ENCODE measurements at regions not wholly inside any gene's neighbourhood (a gene's known extent, or its start where the extent isn't known, plus 50 kb on each side); places are given as distances from the start of the nearest gene placed in this dataset.
"Not testable (repeated sequence)": the region's sequence is repeated elsewhere in the genome, so short reads cannot be mapped to it uniquely, and the experiment has no call there.

DNA sequence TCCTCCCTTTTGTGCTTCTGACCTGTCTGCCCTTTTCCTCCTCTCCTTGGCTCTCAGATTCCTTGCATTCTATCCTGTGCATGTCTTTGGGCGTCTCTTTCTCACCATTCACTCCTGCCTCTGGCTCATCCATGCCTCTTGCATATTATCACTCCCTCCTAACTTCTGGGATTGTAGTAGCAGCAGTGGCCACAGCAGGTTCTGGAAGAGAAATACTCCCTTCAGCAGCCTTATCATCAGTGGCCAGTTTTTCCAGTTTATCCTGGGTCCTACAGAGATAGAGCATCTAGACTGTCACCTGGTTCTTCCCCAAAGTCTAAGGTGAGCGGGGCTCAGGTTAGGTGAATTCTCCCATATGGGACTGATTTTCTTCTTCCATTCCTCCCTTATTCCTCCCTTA is 354.0 kb upstream of the CCL2 start:
- no peak for DNase-seq

DNA sequence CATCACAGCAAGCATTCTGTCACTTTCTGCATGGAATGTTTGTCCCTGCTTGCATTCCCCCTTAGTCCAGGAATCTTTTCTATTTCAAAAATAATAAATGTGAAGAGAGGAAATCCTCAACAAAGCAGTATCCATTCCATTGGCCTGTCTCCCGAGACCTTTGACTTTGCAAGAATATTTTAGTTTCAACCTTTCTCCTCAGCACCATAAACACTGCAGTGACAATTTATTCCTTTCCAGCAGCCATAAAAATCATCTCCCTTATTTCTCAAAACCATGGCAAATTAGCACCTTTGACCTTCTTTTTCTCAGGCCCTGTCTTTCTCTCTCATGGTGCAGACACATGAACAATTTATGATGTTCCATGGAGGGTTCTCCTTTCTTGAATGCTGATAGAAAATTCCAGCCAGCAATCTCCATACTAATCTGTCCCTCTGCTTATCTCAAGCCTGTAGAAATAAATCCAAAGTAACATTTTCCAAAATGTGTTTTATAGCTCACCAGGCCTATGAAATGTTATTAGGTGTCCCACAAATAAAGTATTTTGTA is 352.1 kb upstream of the CCL2 start:
- DNase-seq, result peak; percentile 15

GRCh38 chr17:33904476-33904875 is 350.6 kb upstream of the CCL2 start:
- no peak for DNase-seq

DNA sequence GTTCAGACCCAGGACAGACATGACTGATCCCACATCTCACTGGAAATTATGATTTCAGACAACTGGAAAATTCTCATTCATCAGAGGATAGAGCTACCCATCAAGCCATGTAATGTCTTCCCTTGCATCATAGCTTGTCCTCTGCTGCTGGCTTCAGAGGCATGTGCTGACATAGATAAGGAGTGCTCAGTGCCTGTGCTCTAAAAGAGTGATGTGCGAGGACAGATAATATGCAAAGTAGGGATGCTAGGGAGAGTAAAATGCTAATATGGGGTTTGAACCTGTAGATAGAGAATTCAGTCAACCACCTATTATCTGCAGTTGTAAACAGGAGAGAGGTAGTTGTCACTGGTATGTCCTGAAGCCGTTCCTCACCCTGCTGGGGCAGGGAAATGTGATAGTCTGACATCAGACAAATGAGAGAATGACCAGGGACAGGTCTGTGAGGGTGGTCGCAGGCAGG is 349.7 kb upstream of the CCL2 start:
- DNase-seq, result no peak

DNA sequence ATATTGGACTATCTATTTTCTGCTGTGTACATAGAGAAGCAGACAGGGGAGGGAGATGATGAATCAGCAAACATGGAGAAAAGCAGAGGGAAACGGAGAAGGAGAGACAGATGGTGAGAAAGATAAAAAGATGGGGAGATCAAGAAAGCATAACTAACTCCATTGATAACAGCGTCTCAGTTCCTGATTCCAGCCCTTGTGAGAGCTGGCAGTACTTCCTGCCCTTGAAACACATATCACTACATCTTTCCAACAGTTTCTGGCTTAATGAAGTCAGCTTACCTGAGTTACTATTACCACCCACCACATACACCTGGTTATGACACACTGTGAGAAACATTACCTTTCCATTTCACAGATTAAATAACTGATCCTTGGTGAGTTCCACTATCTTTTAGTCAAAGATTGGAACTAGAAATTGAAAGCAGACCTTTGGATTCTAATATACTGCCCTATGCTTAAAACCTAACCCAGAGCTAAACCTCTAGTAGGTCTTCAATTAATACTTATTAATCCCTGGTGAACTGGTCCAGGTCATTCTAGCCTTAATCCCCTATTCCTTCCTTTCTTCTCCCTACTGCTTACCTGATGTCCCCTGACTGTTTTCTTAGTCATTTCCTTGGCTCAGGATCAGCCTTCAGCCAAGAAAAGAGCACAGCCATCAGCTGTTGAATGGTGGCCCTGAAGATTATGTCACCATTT is 346.6 kb upstream of the CCL2 start:
- no peak for DNase-seq

DNA sequence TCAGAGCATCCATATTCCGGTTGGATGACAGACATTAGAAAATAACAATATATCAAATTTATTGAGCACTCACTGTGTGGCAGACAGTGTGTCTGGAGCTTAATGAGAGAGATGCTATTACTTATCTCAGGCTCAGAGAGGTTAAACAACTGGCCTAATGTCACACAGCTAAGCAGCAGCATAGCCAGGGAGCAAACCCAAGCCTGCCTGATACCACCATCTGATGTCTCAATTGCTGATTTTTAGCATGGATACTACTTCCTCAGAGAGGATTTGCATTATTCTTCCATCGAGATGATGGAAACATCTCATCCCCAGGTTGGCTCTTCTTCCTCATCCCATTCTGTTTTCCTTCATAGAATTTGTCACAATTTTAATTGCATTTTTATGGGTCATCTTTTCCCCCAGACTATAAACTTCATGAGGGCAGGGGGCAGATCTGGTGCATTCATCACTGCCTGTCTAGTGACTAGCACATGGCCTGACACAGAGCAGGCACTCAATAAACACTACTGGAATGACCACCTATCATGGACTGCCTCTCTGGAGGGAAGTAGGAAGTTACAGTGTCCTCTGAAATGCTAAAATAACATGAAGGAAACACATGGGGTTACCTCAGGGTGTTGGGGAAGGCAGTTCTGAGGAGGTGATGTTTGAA is 344.8 kb upstream of the CCL2 start:
- DNase-seq, result no peak

DNA sequence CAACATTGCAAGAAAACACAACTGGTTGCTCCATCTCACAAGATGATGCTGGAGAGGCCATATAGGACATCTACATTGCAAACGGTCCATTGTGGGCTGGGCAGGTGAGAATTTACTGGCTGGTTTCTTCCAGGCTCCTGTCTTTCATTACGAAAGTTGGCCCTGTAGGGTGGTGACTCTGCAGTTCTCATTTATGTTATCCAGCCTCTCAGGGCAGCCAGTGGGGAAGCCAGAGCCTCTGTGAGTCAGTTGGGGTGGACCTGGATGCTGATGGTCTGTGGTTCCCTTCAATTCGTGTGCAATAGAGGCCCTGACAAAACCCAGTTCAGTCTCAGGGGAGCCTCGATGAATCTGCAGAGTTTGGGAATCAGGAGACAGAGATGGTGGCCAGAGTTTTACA is 341.0 kb upstream of the CCL2 start:
- no peak for DNase-seq

- DNase-seq, result no peak
Observed at GRCh38 chr17:33922971-33923370, 332.1 kb upstream of the CCL2 start.

- DNase-seq, result no peak
Observed at GRCh38 chr17:33924104-33924503, 331.0 kb upstream of the CCL2 start.

- no peak for DNase-seq
Observed at GRCh38 chr17:33925649-33926048, 329.4 kb upstream of the CCL2 start.

DNA sequence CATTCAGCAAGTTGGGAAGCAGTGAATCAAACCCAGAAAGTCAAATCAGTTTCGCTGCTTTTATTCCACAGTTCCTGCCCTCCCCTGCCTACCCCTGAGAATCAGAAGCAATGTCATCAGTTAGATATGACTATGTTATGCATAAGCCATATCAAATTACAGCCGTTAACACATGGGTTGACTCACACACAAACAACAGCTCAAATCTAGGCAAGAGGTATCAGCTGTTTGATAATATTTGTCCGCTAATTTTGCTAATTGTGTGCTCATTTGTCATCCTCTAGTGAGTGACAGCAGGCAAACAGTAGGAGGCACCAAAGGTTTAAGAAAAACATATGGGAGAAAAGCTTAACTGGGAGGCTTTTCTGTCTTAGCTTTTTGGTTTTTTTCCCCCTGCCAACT is 327.4 kb upstream of the CCL2 start:
- no peak for DNase-seq

GRCh38 chr17:33929181-33929724 is 325.8 kb upstream of the CCL2 start:
- DNase-seq, result no peak

DNA sequence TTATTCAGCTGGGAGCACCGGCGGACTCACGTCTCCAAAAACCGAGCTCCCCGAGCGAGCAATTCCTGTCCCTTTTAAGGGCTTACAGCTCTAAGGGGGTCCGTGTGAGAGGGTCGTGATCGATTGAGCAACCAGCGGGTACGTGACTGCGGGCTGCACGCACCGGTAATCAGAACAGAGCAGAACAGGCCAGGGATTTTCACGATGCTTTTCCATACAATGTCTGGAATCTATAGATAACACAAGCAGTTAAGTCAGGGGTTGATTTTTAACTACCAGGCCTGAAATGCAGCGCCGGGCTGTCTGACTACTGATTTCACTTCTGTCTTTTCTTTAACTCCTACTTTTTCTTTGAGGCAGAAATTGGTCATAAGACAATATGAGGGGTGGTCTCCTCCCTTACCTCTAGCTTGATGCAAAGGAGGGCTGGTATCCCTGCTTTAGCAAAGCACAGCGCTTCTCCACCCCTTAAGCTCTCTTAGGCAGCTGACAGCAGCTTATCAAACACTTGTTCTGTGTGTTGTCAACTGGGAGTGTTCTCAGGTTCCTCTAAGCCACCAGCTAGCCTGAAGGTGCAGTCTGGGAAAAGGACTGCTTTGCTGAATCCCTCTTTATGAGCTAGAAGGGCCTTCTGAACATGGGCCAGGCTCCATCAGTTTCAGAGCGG is 323.8 kb upstream of the CCL2 start:
- not testable (repeated sequence) for DNase-seq

- no peak for DNase-seq
Observed at GRCh38 chr17:33932996-33933395, 322.1 kb upstream of the CCL2 start.

DNA sequence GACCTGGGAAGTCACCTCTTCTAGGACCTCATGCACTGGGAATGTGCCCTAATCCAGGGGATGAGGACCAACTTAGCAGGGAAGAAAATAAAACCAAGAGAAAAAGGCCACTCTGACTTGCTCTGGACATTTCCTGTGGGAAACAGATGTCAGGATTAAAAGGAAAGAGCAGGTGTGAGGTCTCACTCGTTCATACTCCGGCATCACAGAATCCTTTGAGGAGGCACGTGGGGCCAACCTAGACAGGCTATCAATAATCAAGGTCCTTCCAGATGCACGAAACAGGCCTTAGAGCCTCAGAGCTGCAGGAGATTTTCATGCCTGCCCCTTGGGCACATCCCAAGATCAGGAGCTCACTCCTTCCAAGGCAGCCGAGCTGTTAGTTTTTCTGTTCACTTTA is 321.5 kb upstream of the CCL2 start:
- DNase-seq, result no peak

GRCh38 chr17:33934696-33935095 is 320.4 kb upstream of the CCL2 start:
- no peak for DNase-seq

GRCh38 chr17:33935822-33936221 is 319.3 kb upstream of the CCL2 start:
- DNase-seq, result no peak

DNA sequence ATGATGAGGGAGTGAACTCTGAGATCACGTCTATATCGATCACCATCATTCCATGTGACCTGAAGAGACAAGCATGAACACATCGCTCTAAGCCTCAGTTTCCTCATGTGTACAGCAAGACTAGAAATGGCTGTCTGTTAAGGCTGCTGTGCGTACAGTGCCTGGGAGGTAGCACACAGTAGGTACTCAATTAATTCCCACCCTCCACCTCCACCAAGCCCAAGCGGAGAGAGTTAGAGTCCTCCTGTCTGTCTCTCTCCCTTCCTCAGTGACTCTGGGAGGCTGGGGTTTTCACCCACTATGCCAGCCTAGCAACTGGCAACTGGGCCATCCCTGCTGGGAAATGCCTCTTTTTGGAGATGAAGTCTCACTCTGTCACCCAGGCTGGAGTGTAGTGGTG is 318.3 kb upstream of the CCL2 start:
- DNase-seq, result no peak

DNA sequence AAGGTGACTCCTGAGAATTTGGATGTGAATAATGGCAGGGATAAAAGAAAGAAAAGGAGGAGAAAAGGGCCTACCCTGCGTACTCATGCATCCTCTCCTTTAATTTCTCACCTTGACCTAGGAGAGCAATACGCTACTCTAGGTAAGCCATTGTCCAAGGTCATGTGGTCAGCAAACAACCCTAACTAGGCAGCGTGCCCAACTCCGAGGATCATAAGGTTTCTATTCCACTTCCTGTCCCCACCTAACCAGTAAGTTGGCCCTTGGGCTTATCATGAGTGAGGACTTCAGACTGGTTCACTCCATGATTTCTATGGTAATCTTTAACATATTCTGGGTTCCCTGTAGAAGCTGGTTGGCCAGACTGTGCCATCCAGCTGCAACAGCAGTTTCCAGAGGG is 315.1 kb upstream of the CCL2 start:
- DNase-seq, result no peak

GRCh38 chr17:33940769-33941370 is 314.2 kb upstream of the CCL2 start:
- DNase-seq, result no peak

GRCh38 chr17:33941744-33942143 is 313.3 kb upstream of the CCL2 start:
- no peak for DNase-seq

DNA sequence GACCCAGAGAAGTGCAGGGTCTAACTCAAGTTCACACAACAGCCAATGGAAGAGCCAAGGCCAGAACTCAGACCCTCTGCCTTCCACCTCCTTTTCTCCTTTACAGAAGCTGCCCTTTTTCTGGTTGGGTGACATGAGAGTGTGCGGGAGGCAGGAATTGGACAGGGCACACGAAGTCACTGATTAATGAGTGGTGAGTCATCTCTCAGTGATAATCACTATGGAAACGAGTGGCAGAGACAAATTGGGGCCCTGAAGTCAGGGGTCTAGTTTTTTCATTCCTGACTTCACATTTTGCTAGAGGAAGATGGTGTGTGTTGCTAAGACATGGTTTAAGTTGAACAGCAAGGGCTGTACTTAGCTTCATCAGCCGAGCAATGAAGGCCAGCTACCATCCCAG is 312.7 kb upstream of the CCL2 start:
- DNase-seq, result no peak

DNA sequence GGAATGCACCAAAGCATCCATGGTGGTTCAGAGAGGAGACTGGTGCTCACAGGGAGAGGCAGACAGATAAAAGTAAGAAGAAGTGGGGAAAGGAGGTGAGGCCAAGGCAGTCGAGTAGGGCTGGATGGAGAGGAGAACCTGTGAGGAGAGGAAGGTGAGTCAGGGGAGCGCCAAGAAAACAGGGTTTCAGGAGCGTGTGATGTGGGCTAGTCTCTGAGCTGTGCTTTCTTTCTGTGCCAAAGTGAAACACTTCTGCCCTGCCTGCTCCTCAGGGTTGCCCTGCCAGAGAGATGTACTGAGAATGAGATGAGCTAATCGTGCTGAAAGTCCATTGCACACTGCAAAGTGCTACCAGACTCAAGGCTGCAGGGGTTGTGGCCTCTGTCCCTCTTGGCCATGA is 310.7 kb upstream of the CCL2 start:
- DNase-seq, result no peak

Data from left kidney (tissue), 1 donor.